ENCODE measurements at regions not wholly inside any gene's neighbourhood (a gene's known extent, or its start where the extent isn't known, plus 50 kb on each side); places are given as distances from the start of the nearest gene placed in this dataset.

DNA sequence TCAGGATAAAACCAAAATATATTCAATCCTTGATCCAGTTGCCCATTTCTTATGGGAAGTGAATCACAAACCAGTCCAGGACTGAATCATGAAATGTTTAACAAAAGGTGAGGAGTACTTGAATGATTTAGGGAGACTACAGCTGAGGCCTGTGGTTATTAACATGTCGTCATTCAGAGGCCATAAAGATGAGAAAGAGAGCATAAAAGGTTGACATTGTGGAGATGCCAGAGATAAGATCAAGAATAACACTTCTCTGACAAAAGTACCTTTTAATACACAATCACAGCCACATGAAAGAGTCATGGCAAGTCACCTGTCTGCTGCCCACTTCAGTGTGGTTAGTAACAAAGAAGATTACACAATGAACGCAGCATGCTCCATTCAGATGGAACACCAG lies 1195.7 kb upstream of the SORCS1 start:
- TF ChIP-seq, protein P1, sequence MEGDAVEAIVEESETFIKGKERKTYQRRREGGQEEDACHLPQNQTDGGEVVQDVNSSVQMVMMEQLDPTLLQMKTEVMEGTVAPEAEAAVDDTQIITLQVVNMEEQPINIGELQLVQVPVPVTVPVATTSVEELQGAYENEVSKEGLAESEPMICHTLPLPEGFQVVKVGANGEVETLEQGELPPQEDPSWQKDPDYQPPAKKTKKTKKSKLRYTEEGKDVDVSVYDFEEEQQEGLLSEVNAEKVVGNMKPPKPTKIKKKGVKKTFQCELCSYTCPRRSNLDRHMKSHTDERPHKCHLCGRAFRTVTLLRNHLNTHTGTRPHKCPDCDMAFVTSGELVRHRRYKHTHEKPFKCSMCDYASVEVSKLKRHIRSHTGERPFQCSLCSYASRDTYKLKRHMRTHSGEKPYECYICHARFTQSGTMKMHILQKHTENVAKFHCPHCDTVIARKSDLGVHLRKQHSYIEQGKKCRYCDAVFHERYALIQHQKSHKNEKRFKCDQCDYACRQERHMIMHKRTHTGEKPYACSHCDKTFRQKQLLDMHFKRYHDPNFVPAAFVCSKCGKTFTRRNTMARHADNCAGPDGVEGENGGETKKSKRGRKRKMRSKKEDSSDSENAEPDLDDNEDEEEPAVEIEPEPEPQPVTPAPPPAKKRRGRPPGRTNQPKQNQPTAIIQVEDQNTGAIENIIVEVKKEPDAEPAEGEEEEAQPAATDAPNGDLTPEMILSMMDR (IDR thresholded peaks at IDR 0.05; ENCODE audit: unreplicated experiment) = no peak
- H3K27me3 Mint-ChIP-seq (ENCODE audit: unreplicated experiment) = no peaks in the 10 kb centered on the region
- no peaks in the 10 kb centered on the region for H3K4me1 Mint-ChIP-seq (ENCODE audit: unreplicated experiment)
- no peaks in the 10 kb centered on the region for H3K36me3 Mint-ChIP-seq (ENCODE audit: low read depth, unreplicated experiment)
- H3K4me3 Mint-ChIP-seq (ENCODE audit: unreplicated experiment) = no peak overlapping the region
- H3K27ac Mint-ChIP-seq (ENCODE audit: unreplicated experiment) = no peak overlapping the region
- DNase-seq (ENCODE audit: low spot score) = no peak
- H3K9me3 Mint-ChIP-seq (ENCODE audit: unreplicated experiment) = no peaks in the 10 kb centered on the region

DNA sequence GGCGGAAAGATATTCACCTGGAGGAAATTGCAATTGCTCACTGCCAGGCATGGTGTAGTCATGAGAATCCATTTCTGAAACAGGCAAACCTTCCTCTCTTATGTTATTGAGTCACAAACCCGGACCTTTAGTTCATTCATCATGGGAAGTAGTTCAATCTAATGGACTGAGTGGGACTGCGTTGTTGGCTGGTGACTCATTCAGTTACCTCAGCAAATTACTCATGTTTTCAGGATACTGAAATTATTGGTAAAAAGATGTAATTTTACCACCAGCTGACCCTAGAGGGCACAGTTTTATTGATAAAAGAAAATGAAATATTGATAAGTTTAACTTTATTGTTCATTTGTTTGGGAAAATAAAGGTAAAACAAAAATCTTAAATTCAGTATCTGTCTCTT lies 1194.4 kb upstream of the SORCS1 start:
- Mint-ChIP-seq H3K27ac (ENCODE audit: unreplicated experiment) (no peak overlapping the region), H3K36me3 (ENCODE audit: low read depth, unreplicated experiment) (no peaks in the 10 kb centered on the region), H3K9me3 (ENCODE audit: unreplicated experiment) (no peaks in the 10 kb centered on the region), H3K4me1 (ENCODE audit: unreplicated experiment) (no peaks in the 10 kb centered on the region), H3K4me3 (ENCODE audit: unreplicated experiment) (no peak overlapping the region), H3K27me3 (ENCODE audit: unreplicated experiment) (no peaks in the 10 kb centered on the region)
- no peak for DNase-seq (ENCODE audit: low spot score)
- TF ChIP-seq, protein P1 (IDR thresholded peaks at IDR 0.05; ENCODE audit: unreplicated experiment) = no peak

DNA sequence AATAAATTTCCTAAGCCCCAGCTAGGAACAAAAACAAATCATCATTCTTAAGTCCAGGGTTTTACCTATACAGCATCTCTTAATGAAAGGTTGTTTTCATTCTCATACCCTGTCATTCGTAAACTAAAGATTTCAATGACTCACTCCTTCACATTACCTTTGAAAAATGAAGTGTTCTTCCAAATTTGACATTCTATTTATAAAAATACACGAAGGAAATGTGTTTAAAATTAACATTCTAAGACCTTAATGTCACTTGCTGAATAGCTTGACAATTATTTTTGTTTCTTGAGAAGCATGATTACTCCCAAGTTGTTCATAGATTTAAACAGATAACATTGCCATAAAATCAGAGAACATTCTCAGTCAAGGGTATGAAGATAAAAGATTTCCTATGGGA lies 1188.3 kb upstream of the SORCS1 start:
- Mint-ChIP-seq H3K4me1 (ENCODE audit: unreplicated experiment) (no peaks in the 10 kb centered on the region), H3K4me3 (ENCODE audit: unreplicated experiment) (no peak overlapping the region), H3K9me3 (ENCODE audit: unreplicated experiment) (no peaks in the 10 kb centered on the region), H3K27me3 (ENCODE audit: unreplicated experiment) (no peaks in the 10 kb centered on the region), H3K27ac (ENCODE audit: unreplicated experiment) (no peak overlapping the region), H3K36me3 (ENCODE audit: low read depth, unreplicated experiment) (no peaks in the 10 kb centered on the region)
- DNase-seq (ENCODE audit: low spot score) = no peak
- TF ChIP-seq, protein P1 (IDR thresholded peaks at IDR 0.05; ENCODE audit: unreplicated experiment) = no peak

DNA sequence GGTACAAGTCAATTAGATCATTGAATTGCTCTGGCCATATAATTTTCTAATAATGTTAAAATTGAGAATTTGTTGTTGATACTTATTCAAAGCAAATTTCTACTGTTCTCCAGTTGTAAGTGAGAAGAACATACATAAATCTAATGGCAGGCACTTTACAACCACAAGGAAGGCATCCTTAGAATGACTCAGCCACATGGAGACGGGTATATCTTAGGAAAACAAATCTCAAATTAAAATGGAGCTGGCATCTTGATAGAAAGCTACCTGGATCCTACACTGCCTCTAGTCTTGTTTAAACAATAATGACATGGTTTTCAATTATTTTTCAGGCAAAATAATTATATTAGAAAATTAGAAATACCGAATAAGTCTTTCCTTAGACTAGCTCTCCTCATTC lies 1183.7 kb upstream of the SORCS1 start:
- Mint-ChIP-seq H3K9me3 (ENCODE audit: unreplicated experiment) (no peaks in the 10 kb centered on the region), H3K36me3 (ENCODE audit: low read depth, unreplicated experiment) (no peaks in the 10 kb centered on the region), H3K27me3 (ENCODE audit: unreplicated experiment) (no peaks in the 10 kb centered on the region), H3K4me1 (ENCODE audit: unreplicated experiment) (peaks cover 6% of the 10 kb centered on the region), H3K27ac (ENCODE audit: unreplicated experiment) (no peak overlapping the region), H3K4me3 (ENCODE audit: unreplicated experiment) (no peak overlapping the region)
- no peak for DNase-seq (ENCODE audit: low spot score)
- TF ChIP-seq, protein P1 (IDR thresholded peaks at IDR 0.05; ENCODE audit: unreplicated experiment) = no peak

DNA sequence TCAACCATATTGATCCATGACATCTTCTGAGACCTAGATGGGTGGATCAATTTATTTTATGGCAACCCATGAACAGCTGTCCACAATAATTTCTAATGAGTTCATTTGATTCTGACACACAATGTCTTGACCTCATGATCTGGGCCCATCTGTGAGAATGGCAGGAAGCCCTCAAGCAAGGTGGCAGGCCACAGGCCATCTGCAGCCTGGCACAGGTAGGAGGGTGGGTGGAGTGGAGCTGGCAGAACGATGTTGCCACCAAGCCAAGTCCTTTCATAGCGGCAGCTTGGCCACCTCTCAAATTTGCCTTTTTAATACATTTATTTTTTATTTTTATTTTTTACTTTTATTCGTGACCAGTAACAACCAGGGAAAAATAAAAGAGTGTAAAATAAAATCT lies 1181.6 kb upstream of the SORCS1 start:
- TF ChIP-seq, protein P1 (IDR thresholded peaks at IDR 0.05; ENCODE audit: unreplicated experiment) = no peak
- no peak overlapping the region for H3K27ac Mint-ChIP-seq (ENCODE audit: unreplicated experiment)
- peaks cover 6% of the 10 kb centered on the region for H3K4me1 Mint-ChIP-seq (ENCODE audit: unreplicated experiment)

More for the DNA sequence above, 1181.6 kb upstream of the SORCS1 start:
- Mint-ChIP-seq H3K27me3 (ENCODE audit: unreplicated experiment) (no peaks in the 10 kb centered on the region), H3K9me3 (ENCODE audit: unreplicated experiment) (no peaks in the 10 kb centered on the region), H3K4me3 (ENCODE audit: unreplicated experiment) (no peak overlapping the region), H3K36me3 (ENCODE audit: low read depth, unreplicated experiment) (no peaks in the 10 kb centered on the region)
- no peak for DNase-seq (ENCODE audit: low spot score)

All from endothelial cell (in vitro differentiated cells).